HG03469 (cell line): ENCODE measurements at regions not wholly inside any gene's neighbourhood (a gene's known extent, or its start where the extent isn't known, plus 50 kb on each side); places are given as distances from the start of the nearest gene placed in this dataset.
A peak's percentile ranks its signal among the peaks of the same experiment; 100 is the strongest.

Source experiments
- ATAC-seq: cut with Tn5 transposase; IDR thresholded peaks from one replicate; pipeline ENCODE4 v1.9.1; 2021; ENCODE audit warnings: mild to moderate bottlenecking, moderate library complexity, moderate number of reproducible peaks; ENCODE audit not compliant: unreplicated experiment

DNA sequence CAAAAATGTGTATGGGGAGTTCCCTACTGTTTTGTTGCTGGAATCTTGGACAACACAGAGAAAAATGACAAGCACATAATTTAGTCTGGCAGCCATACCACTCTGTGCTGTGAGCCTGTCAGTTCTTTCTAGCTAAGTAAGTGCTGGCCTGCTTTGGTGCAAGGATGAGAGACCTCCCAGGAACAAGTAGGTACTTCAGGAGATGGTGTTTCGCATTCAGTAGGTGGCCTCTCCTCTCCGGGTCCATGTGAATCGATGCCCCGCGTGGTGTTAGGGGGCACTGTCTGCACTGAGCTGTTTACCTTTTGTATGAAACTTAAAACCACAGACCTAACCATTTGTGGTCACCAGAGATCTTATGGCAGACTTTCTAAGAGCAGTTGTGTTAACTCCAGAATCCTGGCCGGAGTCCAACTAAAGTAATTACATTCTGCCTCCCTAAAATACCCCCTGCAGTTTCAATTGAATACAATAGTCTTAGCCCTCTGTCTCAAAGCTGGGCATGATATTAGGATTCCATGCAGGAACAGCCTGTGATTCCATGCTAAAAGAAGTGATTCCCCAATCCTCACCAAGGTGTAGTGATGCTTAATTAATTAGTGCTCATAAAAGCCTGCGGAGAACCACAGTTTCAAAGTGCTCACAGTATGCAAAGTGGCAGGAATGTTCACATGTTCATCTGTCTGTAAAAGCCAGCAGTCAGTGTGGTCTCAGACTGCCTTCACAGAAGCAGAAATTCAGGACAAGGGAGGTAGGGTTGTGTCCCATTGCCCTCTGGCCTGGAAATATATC, 64.2 kb downstream of the LLPH start:
- ATAC-seq = peak; percentile 70

DNA sequence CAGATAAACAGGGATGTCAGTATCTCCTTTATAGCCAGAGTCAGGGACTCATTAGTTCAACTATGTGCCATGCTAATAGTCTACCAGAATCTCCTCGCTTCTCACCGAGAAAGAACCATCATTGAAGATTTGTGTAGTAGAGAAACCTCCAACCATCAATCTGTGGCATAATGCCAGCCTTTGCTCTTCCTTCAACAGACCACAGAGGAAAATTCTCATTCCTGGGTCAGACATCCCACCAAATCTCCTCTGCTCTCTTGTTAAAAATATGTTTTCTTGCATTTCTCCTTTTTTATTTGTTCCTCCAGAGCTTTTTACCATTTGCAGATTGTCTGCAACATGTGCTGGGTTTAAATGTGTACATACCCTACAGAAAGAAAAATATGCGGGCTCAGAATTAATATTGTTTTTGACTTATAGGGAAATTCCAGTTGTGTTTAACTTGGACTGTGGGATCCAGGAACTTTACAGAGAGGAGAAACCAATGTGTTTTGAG, 64.9 kb downstream of the LLPH start:
- ATAC-seq = no peak

DNA sequence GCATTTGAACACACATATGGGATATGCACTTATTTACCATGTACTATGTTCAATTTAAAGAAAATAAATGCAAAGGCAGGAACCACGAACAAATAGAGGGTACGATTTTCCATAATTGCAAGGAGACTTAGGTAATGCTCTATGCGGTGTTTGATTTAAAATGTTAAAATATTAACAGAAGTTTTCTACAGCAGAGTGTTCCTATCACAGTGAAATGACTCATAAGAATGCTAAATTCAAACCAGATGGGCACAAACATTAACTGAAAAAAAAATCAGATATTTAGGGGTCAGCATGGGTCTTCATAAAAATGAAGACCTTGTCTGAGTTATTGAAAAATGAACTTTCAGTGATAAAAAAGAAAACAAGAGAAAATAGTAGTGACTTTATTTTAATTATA, 65.4 kb downstream of the LLPH start:
- ATAC-seq = no peak

DNA sequence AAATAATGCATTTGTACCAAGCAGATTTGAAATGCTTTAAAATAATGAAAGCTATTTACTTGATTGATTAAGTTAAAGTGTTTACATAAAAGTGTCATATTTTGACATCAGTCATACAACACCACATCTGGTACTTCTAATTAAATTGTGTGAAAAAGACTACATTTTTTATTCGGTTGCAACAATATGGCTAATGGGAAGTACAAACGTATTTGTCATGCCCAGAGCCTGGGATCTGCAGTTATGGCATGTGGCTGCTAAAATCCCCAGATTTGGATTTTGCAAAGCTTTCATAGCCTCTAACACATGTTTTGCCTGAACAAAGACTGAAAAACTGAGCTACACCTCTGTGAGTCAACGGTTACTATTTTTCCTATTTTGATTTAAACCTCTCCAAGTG, 66.6 kb downstream of the LLPH start:
- no peak for ATAC-seq

DNA sequence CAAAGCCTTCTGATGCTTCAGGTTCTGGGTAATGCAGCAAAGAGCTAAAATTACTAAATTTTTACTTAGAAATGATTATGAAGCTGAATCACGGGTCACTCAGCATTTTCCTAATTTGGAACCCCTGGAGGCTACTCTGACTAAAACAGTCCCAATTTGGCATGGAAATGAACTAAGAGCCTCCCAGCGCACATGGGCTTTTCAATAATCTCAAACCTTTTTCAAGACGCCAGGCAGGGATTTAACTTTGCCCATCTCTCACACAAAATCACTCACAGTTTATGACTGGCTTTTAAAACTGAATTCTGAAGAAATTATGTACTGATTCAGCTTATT, 68.3 kb downstream of the LLPH start:
- no peak for ATAC-seq

DNA sequence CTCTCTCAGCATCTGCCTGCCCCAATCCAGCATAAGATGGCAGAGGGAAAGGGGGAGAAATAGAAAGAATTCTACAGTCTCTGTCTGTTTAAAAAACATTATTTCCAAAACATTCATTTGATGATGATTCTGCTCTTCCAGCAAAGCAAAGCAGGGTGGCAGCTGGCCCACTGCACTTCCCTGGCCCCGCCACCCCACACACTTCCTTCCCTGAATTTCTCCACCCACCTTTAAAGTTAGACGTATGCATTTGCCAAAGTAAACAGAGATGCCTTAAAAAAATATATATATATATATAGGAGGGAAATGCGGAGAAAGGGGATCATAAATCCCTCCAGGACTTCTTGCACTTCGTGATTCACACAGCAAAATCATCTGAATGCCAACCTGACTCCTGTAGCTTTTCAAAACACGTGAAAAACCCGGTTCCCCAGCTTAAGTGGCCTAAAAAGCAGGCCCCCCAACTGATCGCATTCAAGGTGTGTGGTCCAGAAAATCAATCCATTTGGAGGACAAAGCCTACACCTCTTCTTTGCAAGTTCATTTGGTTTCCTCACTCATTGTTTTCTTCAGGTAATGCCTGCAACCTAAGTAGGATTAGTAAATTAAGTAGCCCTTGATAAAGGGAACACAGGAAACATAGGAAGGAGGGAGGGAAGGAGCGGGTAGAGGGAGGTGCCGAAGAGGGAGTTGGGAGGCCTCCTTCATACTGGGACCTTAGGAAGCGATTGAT, 68.8 kb downstream of the LLPH start:
- no peak for ATAC-seq

DNA sequence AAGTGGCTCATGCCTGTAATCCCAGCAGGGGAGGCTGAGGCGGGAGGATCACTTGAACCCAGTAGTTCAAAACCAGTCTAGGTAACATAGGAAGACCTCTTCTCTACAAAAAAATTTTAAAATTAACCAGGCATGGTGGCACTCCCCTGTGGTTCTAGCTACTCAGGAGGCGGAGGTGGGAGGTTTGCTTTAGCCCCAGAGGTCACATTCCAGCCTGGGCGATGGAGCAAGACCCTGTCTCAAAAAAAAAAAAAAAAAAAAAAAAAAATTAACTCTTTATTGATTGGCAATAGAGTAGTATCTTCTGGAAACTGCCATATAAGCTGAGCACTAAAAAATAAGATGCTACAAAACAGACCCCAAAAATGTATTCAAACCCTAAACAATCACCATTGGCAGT, 69.5 kb downstream of the LLPH start:
- ATAC-seq = no peak

DNA sequence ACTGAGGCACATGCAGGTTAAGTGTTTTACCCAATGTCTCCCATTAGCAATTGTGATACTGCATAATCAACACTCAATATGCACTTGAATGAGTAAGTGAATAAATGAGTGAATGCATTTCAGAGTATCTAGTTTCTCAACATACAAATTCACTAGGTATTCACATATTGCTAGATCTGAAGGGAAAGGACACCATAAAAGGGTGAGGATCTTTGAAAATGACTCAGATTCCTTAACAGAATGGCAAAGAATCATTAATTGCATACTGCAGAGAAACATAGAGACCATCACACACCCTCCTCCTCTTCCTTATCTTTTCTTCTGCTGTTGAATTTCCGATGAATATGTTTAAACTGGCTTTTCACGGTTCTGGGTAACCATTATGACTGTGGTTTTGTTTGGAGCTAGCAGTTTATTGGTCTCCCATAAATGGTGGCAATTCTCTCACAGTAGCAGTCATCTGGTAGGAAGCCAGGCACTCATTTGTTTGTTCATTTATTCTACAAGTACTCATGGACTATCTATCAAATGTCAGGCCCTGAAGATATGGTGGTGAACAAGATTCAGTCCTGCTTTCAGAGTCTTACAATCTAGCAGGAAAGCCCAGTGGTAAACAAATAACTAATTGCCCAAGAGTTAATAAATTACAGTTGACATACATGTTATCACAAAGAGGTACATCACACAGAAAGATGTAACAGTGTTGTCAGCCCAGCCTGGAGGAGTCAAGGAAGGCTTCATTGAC, 70.2 kb downstream of the LLPH start:
- no peak for ATAC-seq

DNA sequence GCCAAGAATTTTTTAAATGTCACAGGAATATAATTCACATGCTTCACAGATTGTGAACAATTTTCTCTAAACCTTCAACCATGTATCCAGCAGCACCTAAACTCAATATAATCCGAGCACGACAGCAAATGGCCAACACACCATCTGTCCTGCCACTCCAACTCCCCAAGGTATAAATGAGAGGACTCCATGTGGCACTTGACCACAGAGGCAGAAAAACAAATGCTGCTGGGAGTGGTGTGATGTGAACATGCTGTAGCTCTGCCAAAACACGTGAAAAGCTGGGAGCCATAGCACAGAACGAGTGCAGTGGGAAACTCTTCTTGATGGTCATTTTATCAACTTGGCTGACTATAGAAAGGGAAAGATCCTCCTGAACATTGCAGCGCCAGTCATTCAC, 70.9 kb downstream of the LLPH start:
- no peak for ATAC-seq

DNA sequence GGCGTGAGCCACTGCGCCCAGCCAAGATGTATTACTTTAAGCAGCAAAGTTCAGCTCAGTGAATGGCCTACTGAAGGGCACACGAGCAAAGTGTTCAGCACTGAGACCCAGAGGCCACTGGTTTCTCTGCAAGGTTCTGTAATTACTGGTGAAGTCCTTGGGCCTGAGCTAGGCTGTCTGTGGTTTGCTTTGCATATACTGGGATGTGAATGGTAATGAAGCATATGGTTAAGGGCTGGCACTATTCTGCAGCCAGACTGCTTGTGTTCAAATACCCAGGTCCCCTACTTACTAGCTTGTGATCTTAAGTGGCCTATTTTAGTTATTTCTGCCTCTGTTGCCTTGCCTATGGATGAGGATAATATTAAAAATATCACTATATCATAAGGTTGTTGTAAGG, 72.0 kb downstream of the LLPH start:
- peak; percentile 45 for ATAC-seq

DNA sequence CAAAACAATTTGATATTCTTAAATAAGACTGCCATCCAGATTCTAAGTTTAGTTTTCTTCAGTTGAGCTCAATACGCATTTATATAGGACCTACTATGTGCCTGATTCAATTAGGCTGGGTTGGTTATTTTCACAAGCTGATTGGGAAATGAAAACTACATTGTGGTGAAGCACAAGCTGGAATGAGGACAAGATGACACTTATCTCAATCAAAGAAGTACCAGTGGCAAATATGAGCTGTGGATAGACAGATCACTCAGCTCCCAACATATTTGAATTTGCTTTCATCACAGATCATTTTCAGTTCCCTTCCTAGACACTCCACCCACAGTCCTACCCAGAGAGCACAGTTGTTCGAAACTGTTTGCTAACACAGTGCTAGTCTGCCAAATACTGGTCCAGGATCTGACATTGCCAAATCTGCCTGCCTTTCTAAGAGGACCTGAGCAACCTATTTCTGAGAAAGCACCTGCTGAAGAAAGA, 74.7 kb downstream of the LLPH start:
- peak; percentile 86 for ATAC-seq

DNA sequence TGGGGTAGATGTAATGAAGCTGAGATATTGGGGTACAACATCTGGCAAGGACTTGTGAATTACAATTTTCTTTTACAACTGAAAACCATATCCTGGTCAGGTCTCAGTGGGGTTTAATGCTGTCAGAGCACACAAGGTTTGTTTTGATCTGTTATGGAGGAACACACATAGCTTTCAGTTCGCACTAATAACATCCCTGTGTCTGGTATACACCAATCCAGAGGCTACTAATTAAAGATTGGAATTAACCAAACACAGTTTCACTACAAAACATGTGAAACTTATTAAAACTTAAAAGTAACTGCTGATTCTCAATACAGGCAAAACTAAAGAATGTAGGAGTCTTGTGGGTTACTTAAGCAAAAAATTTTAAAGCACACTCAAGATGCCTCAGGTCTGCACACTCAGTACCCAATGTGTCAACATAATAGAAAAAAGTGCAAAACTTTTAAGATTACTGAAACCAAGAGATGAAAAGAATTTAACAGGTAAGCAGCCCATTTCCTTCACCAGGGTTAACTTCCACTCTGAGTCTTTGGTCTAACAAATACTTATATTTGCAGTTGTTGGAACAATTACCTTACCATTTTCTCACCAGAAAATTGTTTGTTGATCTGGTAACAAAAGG, 77.4 kb downstream of the LLPH start:
- ATAC-seq = no peak

DNA sequence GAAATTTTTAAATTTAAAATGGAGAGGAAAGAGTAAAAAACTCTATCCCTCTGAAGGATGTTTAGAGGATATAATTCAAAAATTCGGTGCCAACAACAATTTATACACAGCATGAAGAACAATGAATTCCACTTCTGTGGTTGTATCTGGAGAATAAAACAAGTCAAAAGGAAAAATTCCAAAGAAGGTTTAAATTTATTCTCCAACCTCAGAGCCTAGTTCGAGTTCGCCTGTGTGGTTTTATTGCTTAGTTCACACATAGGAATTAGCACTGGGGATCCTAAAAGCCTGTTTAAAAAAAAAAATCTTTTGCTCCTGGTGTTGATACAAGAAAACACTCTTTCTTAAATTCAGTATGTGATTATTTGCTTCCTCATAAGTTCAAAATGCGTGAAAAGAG, 79.2 kb downstream of the LLPH start:
- no peak for ATAC-seq

DNA sequence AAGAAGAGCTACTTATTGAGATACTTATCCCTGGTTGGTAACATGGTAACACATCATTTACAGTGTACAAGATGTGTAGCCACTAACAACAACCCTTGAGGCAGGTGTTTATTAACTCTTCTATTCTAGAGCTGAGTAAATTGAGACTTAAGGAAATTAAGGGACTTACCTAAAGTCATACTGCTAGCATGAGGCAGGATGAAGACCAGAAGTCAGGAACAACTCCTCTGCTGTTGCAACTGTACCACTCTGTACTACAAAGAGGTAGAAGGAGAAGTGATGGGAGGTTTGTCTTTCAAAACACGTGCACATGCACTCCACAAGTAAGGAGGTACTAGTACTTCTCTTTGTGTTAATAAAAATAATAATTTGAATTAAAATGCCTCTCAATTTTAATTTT, 79.9 kb downstream of the LLPH start:
- ATAC-seq = no peak

DNA sequence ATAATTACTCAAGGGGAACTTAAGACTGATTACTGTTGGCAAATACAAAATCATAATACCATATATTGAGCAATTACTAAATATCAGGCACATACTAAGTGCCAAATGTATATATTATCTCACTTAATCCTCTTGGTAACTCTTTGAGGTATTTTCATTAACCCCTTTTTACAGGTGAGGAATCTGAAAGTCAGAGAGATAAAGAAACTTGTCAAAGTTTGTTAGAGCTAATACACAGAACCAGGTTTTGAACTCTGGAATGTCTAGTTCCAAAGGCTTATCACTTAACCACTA, 80.3 kb downstream of the LLPH start:
- no peak for ATAC-seq

DNA sequence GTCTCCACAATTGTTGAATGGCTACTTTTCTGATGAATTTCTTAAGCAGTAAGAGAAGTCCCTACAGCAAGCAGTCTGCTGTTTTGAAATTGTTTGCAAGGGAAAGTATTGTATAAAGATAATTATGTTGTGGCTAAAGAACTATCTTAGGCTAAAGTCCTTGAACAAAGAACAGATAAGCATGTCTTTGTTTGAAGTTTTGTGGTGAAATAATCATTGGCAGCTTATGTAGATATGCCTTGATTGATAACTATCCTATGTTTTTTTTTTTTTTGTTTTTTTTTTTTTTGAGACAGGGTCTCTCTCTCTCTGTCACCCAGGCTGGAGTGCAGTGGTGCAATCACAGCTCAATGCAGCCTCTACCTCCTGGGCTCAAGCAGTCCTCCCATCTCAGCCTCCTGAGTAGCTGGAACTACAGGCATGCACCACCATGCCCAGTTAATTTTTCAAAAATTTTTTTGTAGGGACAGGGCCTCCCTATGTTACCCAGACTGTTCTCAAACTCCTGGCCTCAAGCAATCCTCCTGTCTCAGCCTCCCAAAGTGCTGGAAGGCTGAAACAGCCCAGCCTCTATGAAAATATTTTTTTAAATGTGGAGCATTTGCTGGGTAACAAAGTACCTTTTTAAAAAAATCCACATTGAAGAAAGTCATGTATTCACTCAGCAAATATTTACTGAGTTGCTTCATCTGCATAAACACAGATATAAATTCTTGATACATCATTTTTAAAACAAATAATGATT, 80.8 kb downstream of the LLPH start:
- ATAC-seq = no peak

DNA sequence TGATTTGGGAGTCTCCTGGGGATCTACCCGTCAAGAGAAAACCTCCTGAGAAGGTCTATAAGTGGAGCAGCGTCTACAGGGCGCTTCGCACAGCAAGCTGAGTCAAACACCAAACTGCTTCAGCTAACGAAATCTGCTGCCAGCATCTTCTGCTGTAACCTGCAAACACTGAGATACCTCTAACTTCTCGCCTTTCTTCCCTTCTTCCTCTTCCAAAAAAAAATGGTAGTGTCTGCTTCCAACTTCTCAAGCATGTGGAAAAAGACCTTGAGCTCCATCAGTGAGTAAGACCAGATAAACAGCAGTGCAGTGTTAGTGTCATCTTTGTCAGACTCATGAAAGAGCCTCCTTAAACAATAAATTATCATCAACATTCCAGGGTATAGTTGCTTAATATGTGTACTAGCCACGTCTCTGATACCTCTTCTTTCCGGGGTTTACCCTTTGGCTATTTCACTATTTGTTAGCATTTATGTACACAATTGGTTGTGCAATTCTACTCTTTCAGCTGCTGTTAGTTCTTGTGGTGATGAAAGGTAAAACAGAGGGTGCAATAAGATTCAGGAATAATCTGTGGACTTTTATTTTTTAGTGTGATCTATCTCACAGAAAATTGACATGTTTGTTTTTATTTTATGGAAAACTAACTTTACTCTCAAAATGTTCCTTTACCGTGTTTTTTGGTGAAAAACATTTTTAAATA, 81.6 kb downstream of the LLPH start:
- ATAC-seq = no peak

DNA sequence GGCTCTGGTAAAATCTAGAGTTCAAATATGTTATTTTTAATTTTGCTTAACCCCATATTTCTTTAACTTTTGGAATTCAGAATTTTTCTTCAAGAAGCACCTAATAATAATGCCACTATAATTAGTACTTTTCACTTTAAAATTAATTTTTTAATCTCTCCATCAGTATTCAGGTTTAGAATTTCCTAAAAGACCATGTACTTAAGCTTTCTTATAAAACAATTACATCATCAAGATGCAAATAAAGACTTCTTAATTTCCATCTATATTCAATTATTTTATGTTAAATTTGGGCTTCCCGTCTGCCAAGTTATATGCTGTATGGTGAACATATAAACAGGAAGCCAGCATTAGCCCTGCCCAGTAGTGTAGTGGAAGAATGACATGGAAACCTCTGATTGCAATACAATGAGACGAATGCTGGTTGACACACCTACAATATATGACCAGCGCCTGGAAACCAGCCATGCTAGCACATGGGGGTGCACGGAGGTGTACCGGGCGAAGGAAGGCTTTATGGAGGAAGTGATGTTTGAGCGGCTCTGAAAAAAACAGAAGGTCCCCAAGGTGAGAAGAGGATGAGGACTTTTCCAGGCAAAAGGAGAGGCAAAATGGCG, 82.2 kb downstream of the LLPH start:
- ATAC-seq = no peak

DNA sequence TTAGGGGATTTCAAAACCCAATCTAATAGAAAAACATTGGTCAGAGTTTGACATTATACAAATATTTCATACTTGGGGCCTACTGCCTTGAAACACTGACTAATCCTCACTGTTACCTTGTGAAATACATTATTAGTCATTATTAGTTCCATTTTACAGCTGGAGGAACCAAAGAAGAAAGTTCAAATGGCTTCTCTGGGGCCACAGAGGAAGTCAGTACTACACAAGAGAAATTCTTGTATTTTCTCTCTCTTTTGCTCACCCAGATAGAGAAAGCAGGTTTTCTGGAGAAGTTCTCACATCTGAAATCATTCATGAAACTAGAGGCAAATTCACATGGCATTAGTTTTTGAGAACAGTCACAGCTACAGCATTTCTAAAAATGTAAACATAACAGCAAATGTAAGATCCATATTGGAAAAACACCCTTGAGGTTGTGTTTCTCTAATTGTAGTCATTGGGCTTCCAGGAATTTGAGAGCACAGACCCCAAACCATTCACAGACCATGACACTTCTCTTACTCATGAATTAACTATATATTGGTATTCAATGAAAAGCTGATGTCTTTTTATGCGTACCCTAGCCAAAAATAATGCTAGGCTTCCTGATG, 83.0 kb downstream of the LLPH start:
- ATAC-seq = peak; percentile 93
